ENCODE measurements at regions not wholly inside any gene's neighbourhood (a gene's known extent, or its start where the extent isn't known, plus 50 kb on each side); places are given as distances from the start of the nearest gene placed in this dataset.

DNA sequence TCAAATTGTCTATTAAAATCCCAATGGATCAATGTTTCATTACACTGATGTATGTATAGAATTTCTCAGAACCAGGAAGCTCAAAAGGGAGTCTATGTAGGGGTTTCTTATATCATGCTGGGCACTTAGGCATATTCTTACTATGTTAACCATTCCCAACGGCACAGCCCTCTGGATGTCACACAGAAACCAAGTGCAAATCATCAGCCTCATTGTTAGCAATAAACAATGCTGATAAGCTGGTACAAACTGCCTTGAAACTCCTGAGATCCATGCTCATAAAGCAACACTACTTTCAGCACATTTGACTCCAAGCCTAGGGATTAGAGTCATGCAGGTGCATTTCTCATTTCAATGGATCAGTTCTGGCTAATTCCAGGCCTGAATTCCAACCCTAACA, 730.2 kb upstream of the SLC39A10 start:
- TF ChIP-seq, protein P1, sequence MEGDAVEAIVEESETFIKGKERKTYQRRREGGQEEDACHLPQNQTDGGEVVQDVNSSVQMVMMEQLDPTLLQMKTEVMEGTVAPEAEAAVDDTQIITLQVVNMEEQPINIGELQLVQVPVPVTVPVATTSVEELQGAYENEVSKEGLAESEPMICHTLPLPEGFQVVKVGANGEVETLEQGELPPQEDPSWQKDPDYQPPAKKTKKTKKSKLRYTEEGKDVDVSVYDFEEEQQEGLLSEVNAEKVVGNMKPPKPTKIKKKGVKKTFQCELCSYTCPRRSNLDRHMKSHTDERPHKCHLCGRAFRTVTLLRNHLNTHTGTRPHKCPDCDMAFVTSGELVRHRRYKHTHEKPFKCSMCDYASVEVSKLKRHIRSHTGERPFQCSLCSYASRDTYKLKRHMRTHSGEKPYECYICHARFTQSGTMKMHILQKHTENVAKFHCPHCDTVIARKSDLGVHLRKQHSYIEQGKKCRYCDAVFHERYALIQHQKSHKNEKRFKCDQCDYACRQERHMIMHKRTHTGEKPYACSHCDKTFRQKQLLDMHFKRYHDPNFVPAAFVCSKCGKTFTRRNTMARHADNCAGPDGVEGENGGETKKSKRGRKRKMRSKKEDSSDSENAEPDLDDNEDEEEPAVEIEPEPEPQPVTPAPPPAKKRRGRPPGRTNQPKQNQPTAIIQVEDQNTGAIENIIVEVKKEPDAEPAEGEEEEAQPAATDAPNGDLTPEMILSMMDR (IDR thresholded peaks at IDR 0.05; ENCODE audit: low read depth, low read length) = no peak
- H3K4me3 ChIP-seq = no peak overlapping the region
- DNase-seq (ENCODE audit: low read depth in 1 of 2, low spot score in 1 of 2) = no peak
- H3K4me1 ChIP-seq (ENCODE audit: low read depth) = no peaks in the 10 kb centered on the region
- H3K36me3 ChIP-seq = no peaks in the 10 kb centered on the region
- no peak overlapping the region for H3K27ac ChIP-seq
- H3K9me3 ChIP-seq (ENCODE audit: low read depth) = no peaks in the 10 kb centered on the region
- no peaks in the 10 kb centered on the region for H3K27me3 ChIP-seq

DNA sequence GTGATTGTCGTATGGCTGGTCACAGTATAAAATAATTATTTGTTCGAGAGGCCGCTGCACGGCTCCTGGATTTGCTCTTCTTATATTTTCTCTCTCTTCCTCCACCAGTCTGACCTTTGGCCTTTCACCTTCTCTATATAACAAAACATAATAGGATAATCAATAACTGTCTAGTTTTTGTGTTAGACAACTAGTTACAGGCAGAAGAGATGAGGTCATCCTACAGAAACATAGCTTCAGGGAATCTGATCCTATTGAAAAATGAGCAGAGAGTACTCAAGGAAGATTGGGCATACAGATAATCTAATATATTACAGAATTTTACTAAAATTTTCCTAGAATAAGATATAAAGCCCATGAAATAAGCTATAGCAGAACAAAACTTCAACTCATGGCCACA, 731.3 kb upstream of the SLC39A10 start:
- TF ChIP-seq, protein P1 (IDR thresholded peaks at IDR 0.05; ENCODE audit: low read depth, low read length) = no peak

DNA sequence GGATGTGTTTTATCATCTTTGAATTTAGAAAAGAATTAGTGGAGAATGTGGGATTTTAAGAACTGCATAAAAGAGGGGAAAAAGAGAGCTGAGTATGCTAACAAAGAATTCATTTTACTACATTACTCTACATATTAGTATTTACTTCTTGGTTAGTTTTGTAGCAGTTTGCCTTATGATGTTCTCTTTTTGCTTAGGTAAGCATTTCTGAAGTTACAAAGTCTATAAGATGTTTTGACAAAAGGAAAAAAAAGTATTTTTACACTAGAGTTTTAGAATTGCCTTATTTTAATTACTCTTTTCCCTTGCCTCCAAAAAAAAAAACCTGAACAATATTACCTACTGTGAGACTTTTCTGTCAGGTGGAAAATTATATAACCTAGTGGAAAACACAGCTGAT, 739.5 kb upstream of the SLC39A10 start:
- Histone ChIP-seq H3K36me3 (no peaks in the 10 kb centered on the region), H3K4me3 (no peak overlapping the region)
- DNase-seq (ENCODE audit: low read depth in 1 of 2, low spot score in 1 of 2) = no peak

More for the DNA sequence above, 731.3 kb upstream of the SLC39A10 start:
- Histone ChIP-seq H3K27ac (no peak overlapping the region), H3K4me1 (ENCODE audit: low read depth) (no peaks in the 10 kb centered on the region), H3K4me3 (no peak overlapping the region), H3K9me3 (ENCODE audit: low read depth) (no peaks in the 10 kb centered on the region), H3K36me3 (no peaks in the 10 kb centered on the region), H3K27me3 (no peaks in the 10 kb centered on the region)
- no peak for DNase-seq (ENCODE audit: low read depth in 1 of 2, low spot score in 1 of 2)

DNA sequence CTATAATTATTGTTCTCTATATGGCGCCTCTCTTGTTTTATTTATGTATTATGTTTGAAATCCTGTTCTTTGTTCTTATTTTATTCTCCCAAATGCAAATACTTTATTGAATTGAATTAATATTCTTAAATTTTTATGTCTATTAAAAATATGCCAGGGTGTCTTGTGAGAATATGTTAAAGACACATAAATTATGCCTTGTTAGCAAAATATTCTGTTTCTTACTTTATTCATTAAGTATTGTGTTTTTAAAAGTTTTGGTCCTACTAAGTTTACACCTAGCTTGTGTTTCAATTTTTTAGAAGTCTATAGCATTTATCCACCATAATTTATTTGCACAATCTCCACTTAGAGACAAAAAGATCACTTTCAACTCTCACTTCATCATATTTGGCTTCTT, 741.5 kb upstream of the SLC39A10 start:
- no peaks in the 10 kb centered on the region for H3K4me1 ChIP-seq (ENCODE audit: low read depth)
- no peaks in the 10 kb centered on the region for H3K9me3 ChIP-seq (ENCODE audit: low read depth)
- TF ChIP-seq, protein P1 (IDR thresholded peaks at IDR 0.05; ENCODE audit: low read depth, low read length) = no peak

More for the DNA sequence above, 739.5 kb upstream of the SLC39A10 start:
- no peaks in the 10 kb centered on the region for H3K4me1 ChIP-seq (ENCODE audit: low read depth)
- no peak overlapping the region for H3K27ac ChIP-seq
- TF ChIP-seq, protein P1 (IDR thresholded peaks at IDR 0.05; ENCODE audit: low read depth, low read length) = no peak
- no peaks in the 10 kb centered on the region for H3K27me3 ChIP-seq
- H3K9me3 ChIP-seq (ENCODE audit: low read depth) = no peaks in the 10 kb centered on the region

DNA sequence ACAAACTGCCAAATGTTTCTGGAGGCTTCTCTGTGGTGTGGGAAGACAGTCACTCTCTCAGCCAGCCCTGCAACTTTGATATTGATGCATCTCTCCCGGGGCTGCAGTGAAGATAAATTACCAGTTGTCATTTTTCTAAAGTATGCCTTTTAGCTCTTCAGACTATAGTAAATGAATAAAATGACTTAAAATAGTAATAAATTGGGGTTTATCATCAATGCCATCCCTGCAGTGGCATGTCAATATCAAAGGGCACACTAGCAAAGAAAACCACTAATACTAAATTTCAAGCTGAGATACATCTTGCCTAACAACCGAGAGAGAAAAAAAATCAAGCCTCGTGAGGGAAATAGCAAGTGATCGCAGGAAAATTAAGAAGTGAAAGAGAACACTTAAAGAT, 749.5 kb upstream of the SLC39A10 start:
- H3K4me1 ChIP-seq (ENCODE audit: low read depth) = no peaks in the 10 kb centered on the region
- no peaks in the 10 kb centered on the region for H3K36me3 ChIP-seq
- no peaks in the 10 kb centered on the region for H3K27me3 ChIP-seq
- no peak for DNase-seq (ENCODE audit: low read depth in 1 of 2, low spot score in 1 of 2)
- no peaks in the 10 kb centered on the region for H3K9me3 ChIP-seq (ENCODE audit: low read depth)
- H3K4me3 ChIP-seq = no peak overlapping the region
- TF ChIP-seq, protein P1 (IDR thresholded peaks at IDR 0.05; ENCODE audit: low read depth, low read length) = no peak
- H3K27ac ChIP-seq = no peak overlapping the region

More for the DNA sequence above, 741.5 kb upstream of the SLC39A10 start:
- Histone ChIP-seq H3K27me3 (no peaks in the 10 kb centered on the region), H3K4me3 (no peak overlapping the region), H3K27ac (no peak overlapping the region), H3K36me3 (no peaks in the 10 kb centered on the region)
- no peak for DNase-seq (ENCODE audit: low read depth in 1 of 2, low spot score in 1 of 2)

DNA sequence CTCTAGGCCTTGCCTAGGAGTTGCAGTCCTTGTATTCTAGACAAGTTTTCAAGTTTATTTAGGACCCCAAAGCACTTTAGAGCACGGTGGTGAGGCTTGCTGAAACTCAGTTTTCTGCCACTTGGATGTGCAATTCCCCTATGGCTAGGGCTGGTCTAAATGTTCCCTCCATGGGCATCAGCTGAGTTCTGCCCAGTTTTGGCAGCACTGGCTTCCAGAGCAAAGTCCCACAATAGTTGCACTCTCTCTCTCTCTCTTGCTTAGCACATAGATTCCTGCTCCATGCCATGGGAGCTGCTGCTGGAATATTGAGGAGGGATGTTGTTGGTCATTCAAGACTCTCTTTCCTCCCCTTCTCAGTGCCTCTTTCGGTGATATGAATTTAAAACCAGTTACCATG, 760.2 kb upstream of the SLC39A10 start:
- no peak for DNase-seq (ENCODE audit: low read depth in 1 of 2, low spot score in 1 of 2)
- TF ChIP-seq, protein P1 (IDR thresholded peaks at IDR 0.05; ENCODE audit: low read depth, low read length) = no peak
- Histone ChIP-seq H3K9me3 (ENCODE audit: low read depth) (no peaks in the 10 kb centered on the region), H3K4me1 (ENCODE audit: low read depth) (no peaks in the 10 kb centered on the region), H3K27ac (no peak overlapping the region), H3K4me3 (no peak overlapping the region), H3K36me3 (no peaks in the 10 kb centered on the region), H3K27me3 (no peaks in the 10 kb centered on the region)
